A673 (cell line): ENCODE measurements at regions not wholly inside any gene's neighbourhood (a gene's known extent, or its start where the extent isn't known, plus 50 kb on each side); places are given as distances from the start of the nearest gene placed in this dataset.

Experiments
- EZH2 ChIP-seq: fragments of 200-600 bp; sonication (generic); IDR thresholded peaks from 2 replicates; pipeline ENCODE4 v1.6.1; 2017; ENCODE audit warnings: borderline replicate concordance, low read depth, mild to moderate bottlenecking, mixed read lengths, antibody characterized with exemption, low read length; ENCODE audit not compliant: poor library complexity, severe bottlenecking
- TF ChIP-seq, protein P1 (sequence below): fragments of 300-800, 200-600 bp; sonication (generic); conservative IDR thresholded peaks from 2 replicates; pipeline ENCODE4 v1.5.1; 2017; ENCODE audit warnings: low read depth, mild to moderate bottlenecking, antibody characterized with exemption, low read length, moderate library complexity, mixed read lengths

DNA sequence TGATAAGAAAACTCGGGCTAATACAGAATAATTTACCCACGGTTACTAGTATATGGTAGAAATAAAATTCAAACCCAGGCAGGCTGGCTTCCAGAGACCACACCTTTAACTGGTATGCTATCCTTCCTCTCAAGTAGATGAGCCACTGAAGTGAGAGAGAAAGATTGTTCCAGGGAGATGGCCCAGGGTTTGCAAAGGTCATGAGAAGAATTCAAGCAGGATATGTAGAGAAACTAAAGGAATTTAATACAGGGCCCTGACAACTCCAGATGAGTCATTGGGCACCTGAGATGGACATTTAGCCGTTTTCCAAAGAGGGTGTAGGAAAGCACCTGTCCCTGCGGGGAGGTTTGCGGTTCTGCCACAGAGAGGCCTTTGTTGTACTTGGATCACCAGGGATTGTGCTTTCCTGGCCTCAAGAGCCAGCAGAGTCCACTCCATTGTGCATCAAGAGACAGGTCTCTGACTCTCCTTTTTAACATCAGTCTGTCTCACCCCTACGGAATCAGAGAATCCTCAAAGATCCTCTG, 152.7 kb upstream of the BLID start:
- TF ChIP-seq EZH2, result no peak
- TF ChIP-seq, protein P1, sequence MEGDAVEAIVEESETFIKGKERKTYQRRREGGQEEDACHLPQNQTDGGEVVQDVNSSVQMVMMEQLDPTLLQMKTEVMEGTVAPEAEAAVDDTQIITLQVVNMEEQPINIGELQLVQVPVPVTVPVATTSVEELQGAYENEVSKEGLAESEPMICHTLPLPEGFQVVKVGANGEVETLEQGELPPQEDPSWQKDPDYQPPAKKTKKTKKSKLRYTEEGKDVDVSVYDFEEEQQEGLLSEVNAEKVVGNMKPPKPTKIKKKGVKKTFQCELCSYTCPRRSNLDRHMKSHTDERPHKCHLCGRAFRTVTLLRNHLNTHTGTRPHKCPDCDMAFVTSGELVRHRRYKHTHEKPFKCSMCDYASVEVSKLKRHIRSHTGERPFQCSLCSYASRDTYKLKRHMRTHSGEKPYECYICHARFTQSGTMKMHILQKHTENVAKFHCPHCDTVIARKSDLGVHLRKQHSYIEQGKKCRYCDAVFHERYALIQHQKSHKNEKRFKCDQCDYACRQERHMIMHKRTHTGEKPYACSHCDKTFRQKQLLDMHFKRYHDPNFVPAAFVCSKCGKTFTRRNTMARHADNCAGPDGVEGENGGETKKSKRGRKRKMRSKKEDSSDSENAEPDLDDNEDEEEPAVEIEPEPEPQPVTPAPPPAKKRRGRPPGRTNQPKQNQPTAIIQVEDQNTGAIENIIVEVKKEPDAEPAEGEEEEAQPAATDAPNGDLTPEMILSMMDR, result no peak
